Stimulated activated naive B cell treated with anti-CD40 and anti-IgM and Interleukin-4, amounts not matched to agents 10 μg/mL and 1 μg/mL and 100 μg/mL, for 72 hours (primary cell): ENCODE measurements at regions not wholly inside any gene's neighbourhood (a gene's known extent, or its start where the extent isn't known, plus 50 kb on each side); places are given as distances from the start of the nearest gene placed in this dataset.

ENCODE experiments used
- ATAC-seq, 2 donors: fragments of 150-1000 bp; cut with Tn5 transposase; replicated peaks; 2 replicates each; pipeline ENCODE4 v1.10.0; 2021; ENCODE audit warnings: moderate library complexity in 1 of 2
- DNase-seq: peaks from one replicate; pipeline ENCODE4 v3.0.0; 2021
- H3K27ac Mint-ChIP-seq: one replicate; pipeline ENCODE4 v1.8.0; 2022; ENCODE audit warnings: mild to moderate bottlenecking, mixed read lengths
- H3K27me3 Mint-ChIP-seq, 2 donors: one replicate each; pipeline ENCODE4 v1.8.0; 2022; ENCODE audit warnings: mixed read lengths in 2 of 2
- H3K36me3 Mint-ChIP-seq, 2 donors: one replicate each; pipeline ENCODE4 v1.8.0; 2022; ENCODE audit warnings: mixed read lengths in 2 of 2, mild to moderate bottlenecking in 1 of 2
- H3K4me1 Mint-ChIP-seq, 2 donors: one replicate each; pipeline ENCODE4 v1.8.0; 2022; ENCODE audit warnings: mixed read lengths in 2 of 2, mild to moderate bottlenecking in 1 of 2
- H3K4me3 Mint-ChIP-seq, 2 donors: one replicate each; pipeline ENCODE4 v1.8.0; 2022; ENCODE audit warnings: mild to moderate bottlenecking in 2 of 2, mixed read lengths in 2 of 2, moderate library complexity in 1 of 2
- H3K9me3 Mint-ChIP-seq, 2 donors: one replicate each; pipeline ENCODE4 v1.8.0; 2022; ENCODE audit warnings: mixed read lengths in 2 of 2, mild to moderate bottlenecking in 1 of 2

- no peaks in the 10 kb centered on the region for H3K36me3 Mint-ChIP-seq
Measured at GRCh38 chr13:38539632-38540031, 147.2 kb upstream of the FREM2 start.

GRCh38 chr13:38542601-38543000 is 144.3 kb upstream of the FREM2 start:
- Mint-ChIP-seq H3K9me3 (no peaks in the 10 kb centered on the region), H3K36me3 (no peaks in the 10 kb centered on the region), H3K4me3 (no peak overlapping the region), H3K4me1 (no peaks in the 10 kb centered on the region), H3K27me3 (no peaks in the 10 kb centered on the region), H3K27ac (no peak overlapping the region)
- DNase-seq (no peak), ATAC-seq (no peak)

More at GRCh38 chr13:38539632-38540031, 147.2 kb upstream of the FREM2 start:
- ATAC-seq (no peak), DNase-seq (no peak)
- Mint-ChIP-seq H3K9me3 (peaks cover 0 to 1% of the 10 kb centered on the region in 2 donors), H3K4me1 (no peaks in the 10 kb centered on the region), H3K27me3 (peaks cover 0 to 4% of the 10 kb centered on the region in 2 donors), H3K27ac (no peak overlapping the region), H3K4me3 (no peak overlapping the region)

- H3K9me3 Mint-ChIP-seq, result peaks cover 0 to 4% of the 10 kb centered on the region in 2 donors
Measured at GRCh38 chr13:38543561-38543960, 143.3 kb upstream of the FREM2 start.

GRCh38 chr13:38563739-38564138 is 123.1 kb upstream of the FREM2 start:
- Mint-ChIP-seq H3K9me3 (peaks cover 0 to 2% of the 10 kb centered on the region in 2 donors), H3K27me3 (no peaks in the 10 kb centered on the region), H3K4me3 (no peak overlapping the region), H3K27ac (no peak overlapping the region), H3K36me3 (no peaks in the 10 kb centered on the region), H3K4me1 (no peaks in the 10 kb centered on the region)
- ATAC-seq, result no peak
- no peak for DNase-seq

More at GRCh38 chr13:38543561-38543960, 143.3 kb upstream of the FREM2 start:
- no peaks in the 10 kb centered on the region for H3K4me1 Mint-ChIP-seq
- H3K4me3 Mint-ChIP-seq, result no peak overlapping the region
- H3K27ac Mint-ChIP-seq, result no peak overlapping the region
- H3K36me3 Mint-ChIP-seq, result no peaks in the 10 kb centered on the region
- H3K27me3 Mint-ChIP-seq, result no peaks in the 10 kb centered on the region
- ATAC-seq (no peak), DNase-seq (no peak)

GRCh38 chr13:38564256-38565150 is 122.4 kb upstream of the FREM2 start:
- Mint-ChIP-seq H3K27ac (no peak overlapping the region), H3K9me3 (peaks cover 0 to 2% of the 10 kb centered on the region in 2 donors), H3K36me3 (no peaks in the 10 kb centered on the region), H3K4me1 (no peaks in the 10 kb centered on the region), H3K27me3 (no peaks in the 10 kb centered on the region), H3K4me3 (no peak overlapping the region)
- no peak for DNase-seq
- no peak for ATAC-seq

GRCh38 chr13:38566023-38566422 is 120.9 kb upstream of the FREM2 start:
- Mint-ChIP-seq H3K27ac (no peak overlapping the region), H3K9me3 (peaks cover 2 to 8% of the 10 kb centered on the region in 2 donors), H3K4me3 (no peak overlapping the region), H3K36me3 (no peaks in the 10 kb centered on the region), H3K4me1 (no peaks in the 10 kb centered on the region), H3K27me3 (no peaks in the 10 kb centered on the region)
- no peak for DNase-seq
- no peak for ATAC-seq

GRCh38 chr13:38566519-38566918 is 120.4 kb upstream of the FREM2 start:
- H3K9me3 Mint-ChIP-seq, result peaks cover 2 to 8% of the 10 kb centered on the region in 2 donors
- no peaks in the 10 kb centered on the region for H3K4me1 Mint-ChIP-seq
- no peak overlapping the region for H3K27ac Mint-ChIP-seq
- H3K36me3 Mint-ChIP-seq, result no peaks in the 10 kb centered on the region
- ATAC-seq (no peak), DNase-seq (no peak)
- H3K27me3 Mint-ChIP-seq, result no peaks in the 10 kb centered on the region
- no peak overlapping the region for H3K4me3 Mint-ChIP-seq

- Mint-ChIP-seq H3K36me3 (no peaks in the 10 kb centered on the region), H3K27me3 (no peaks in the 10 kb centered on the region), H3K27ac (no peak overlapping the region), H3K4me3 (no peak overlapping the region), H3K9me3 (peaks cover 6 to 8% of the 10 kb centered on the region in 2 donors), H3K4me1 (no peaks in the 10 kb centered on the region)
- no peak for DNase-seq
- ATAC-seq, result no peak
Measured at GRCh38 chr13:38570706-38571105, 116.2 kb upstream of the FREM2 start.

GRCh38 chr13:38575427-38575826 is 111.5 kb upstream of the FREM2 start:
- H3K4me1 Mint-ChIP-seq, result no peaks in the 10 kb centered on the region
- DNase-seq, result no peak
- peaks cover 1 to 6% of the 10 kb centered on the region in 2 donors for H3K9me3 Mint-ChIP-seq
- no peak overlapping the region for H3K4me3 Mint-ChIP-seq
- no peaks in the 10 kb centered on the region for H3K27me3 Mint-ChIP-seq
- no peak for ATAC-seq
- no peaks in the 10 kb centered on the region for H3K36me3 Mint-ChIP-seq
- H3K27ac Mint-ChIP-seq, result no peak overlapping the region

GRCh38 chr13:38577048-38577447 is 109.8 kb upstream of the FREM2 start:
- Mint-ChIP-seq H3K27ac (no peak overlapping the region), H3K9me3 (peaks cover 0 to 4% of the 10 kb centered on the region in 2 donors), H3K27me3 (no peaks in the 10 kb centered on the region), H3K4me3 (no peak overlapping the region), H3K36me3 (no peaks in the 10 kb centered on the region), H3K4me1 (no peaks in the 10 kb centered on the region)
- no peak for ATAC-seq
- DNase-seq, result no peak

GRCh38 chr13:38582133-38582532 is 104.7 kb upstream of the FREM2 start:
- no peak for DNase-seq
- ATAC-seq, result peak; percentile 45 to 76
- Mint-ChIP-seq H3K4me3 (no peak overlapping the region), H3K9me3 (no peaks in the 10 kb centered on the region), H3K36me3 (no peaks in the 10 kb centered on the region), H3K4me1 (no peaks in the 10 kb centered on the region), H3K27ac (no peak overlapping the region), H3K27me3 (no peaks in the 10 kb centered on the region)

GRCh38 chr13:38590230-38590629 is 96.6 kb upstream of the FREM2 start:
- no peak for DNase-seq
- H3K4me3 Mint-ChIP-seq, result no peak overlapping the region
- no peak overlapping the region for H3K27ac Mint-ChIP-seq
- peaks cover 0 to 2% of the 10 kb centered on the region in 2 donors for H3K9me3 Mint-ChIP-seq
- no peaks in the 10 kb centered on the region for H3K36me3 Mint-ChIP-seq
- no peaks in the 10 kb centered on the region for H3K4me1 Mint-ChIP-seq
- no peaks in the 10 kb centered on the region for H3K27me3 Mint-ChIP-seq
- no peak for ATAC-seq

- DNase-seq (no peak), ATAC-seq (no peak)
- Mint-ChIP-seq H3K36me3 (no peaks in the 10 kb centered on the region), H3K9me3 (peaks cover 0 to 2% of the 10 kb centered on the region in 2 donors), H3K27ac (no peak overlapping the region), H3K4me1 (no peaks in the 10 kb centered on the region), H3K4me3 (no peak overlapping the region), H3K27me3 (no peaks in the 10 kb centered on the region)
Measured at GRCh38 chr13:38590796-38591507, 95.9 kb upstream of the FREM2 start.

GRCh38 chr13:38602266-38602665 is 84.6 kb upstream of the FREM2 start:
- Mint-ChIP-seq H3K4me1 (no peaks in the 10 kb centered on the region), H3K27me3 (peaks cover 4 to 6% of the 10 kb centered on the region in 2 donors), H3K9me3 (peaks cover 0 to 3% of the 10 kb centered on the region in 2 donors), H3K36me3 (no peaks in the 10 kb centered on the region), H3K4me3 (no peak overlapping the region), H3K27ac (no peak overlapping the region)
- no peak for DNase-seq
- ATAC-seq, result no peak
